ENCODE measurements at regions not wholly inside any gene's neighbourhood (a gene's known extent, or its start where the extent isn't known, plus 50 kb on each side); places are given as distances from the start of the nearest gene placed in this dataset.

- no peak overlapping the region for H3K4me3 ChIP-seq
- no peaks in the 10 kb centered on the region for H3K27me3 ChIP-seq
- TF ChIP-seq CTCF (IDR thresholded peaks at IDR 0.05) = no peak
- no peaks in the 10 kb centered on the region for H3K9me3 ChIP-seq
- no peaks in the 10 kb centered on the region for H3K36me3 ChIP-seq
- H3K27ac ChIP-seq = no peak overlapping the region
- DNase-seq (no peak), ATAC-seq (no peak)
- intact Hi-C loops (cut with DNase I) = no loop called here
- peaks cover 4% of the 10 kb centered on the region for H3K4me1 ChIP-seq
Measured at GRCh38 chr2:128722489-128722888, 403.8 kb upstream of the HS6ST1 start.

- peaks cover 5% of the 10 kb centered on the region for H3K9me3 ChIP-seq
- intact Hi-C loops (cut with DNase I) = no loop called here
- no peak for ATAC-seq
Measured at GRCh38 chr2:128724547-128724946, 405.9 kb upstream of the HS6ST1 start.

GRCh38 chr2:128724972-128725371 is 406.3 kb upstream of the HS6ST1 start:
- no peak for ATAC-seq
- Histone ChIP-seq H3K27ac (no peak overlapping the region), H3K4me3 (no peak overlapping the region), H3K9me3 (peaks cover 5% of the 10 kb centered on the region), H3K4me1 (peaks cover 4% of the 10 kb centered on the region), H3K27me3 (no peaks in the 10 kb centered on the region), H3K36me3 (no peaks in the 10 kb centered on the region)
- DNase-seq = no peak
- TF ChIP-seq CTCF (IDR thresholded peaks at IDR 0.05) = no peak
- intact Hi-C loops (cut with DNase I) = no loop called here

More at GRCh38 chr2:128724547-128724946, 405.9 kb upstream of the HS6ST1 start:
- no peak overlapping the region for H3K27ac ChIP-seq
- DNase-seq = no peak
- peaks cover 4% of the 10 kb centered on the region for H3K4me1 ChIP-seq
- no peak for TF ChIP-seq CTCF (IDR thresholded peaks at IDR 0.05)
- H3K36me3 ChIP-seq = no peaks in the 10 kb centered on the region
- no peak overlapping the region for H3K4me3 ChIP-seq
- no peaks in the 10 kb centered on the region for H3K27me3 ChIP-seq

GRCh38 chr2:128726236-128726635 is 407.6 kb upstream of the HS6ST1 start:
- Histone ChIP-seq H3K36me3 (no peaks in the 10 kb centered on the region), H3K27ac (no peak overlapping the region), H3K4me1 (peaks cover 4% of the 10 kb centered on the region), H3K9me3 (peaks cover 5% of the 10 kb centered on the region), H3K27me3 (no peaks in the 10 kb centered on the region), H3K4me3 (no peak overlapping the region)
- TF ChIP-seq CTCF (IDR thresholded peaks at IDR 0.05) = no peak
- ATAC-seq (no peak), DNase-seq (no peak)
- intact Hi-C loops (cut with DNase I) = no loop called here

GRCh38 chr2:128726911-128727310 is 408.2 kb upstream of the HS6ST1 start:
- H3K27me3 ChIP-seq = no peaks in the 10 kb centered on the region
- H3K36me3 ChIP-seq = no peaks in the 10 kb centered on the region
- H3K4me1 ChIP-seq = peaks cover 4% of the 10 kb centered on the region
- no peak overlapping the region for H3K27ac ChIP-seq
- H3K9me3 ChIP-seq = peaks cover 5% of the 10 kb centered on the region
- ATAC-seq = no peak
- no peak overlapping the region for H3K4me3 ChIP-seq
- no peak for TF ChIP-seq CTCF (IDR thresholded peaks at IDR 0.05)
- no peak for DNase-seq
- intact Hi-C loops (cut with DNase I) = no loop called here

GRCh38 chr2:128727404-128727803 is 408.7 kb upstream of the HS6ST1 start:
- no peak overlapping the region for H3K4me3 ChIP-seq
- no peaks in the 10 kb centered on the region for H3K27me3 ChIP-seq
- intact Hi-C loops (cut with DNase I) = no loop called here
- TF ChIP-seq CTCF (IDR thresholded peaks at IDR 0.05) = no peak
- H3K4me1 ChIP-seq = peaks cover 4% of the 10 kb centered on the region
- H3K27ac ChIP-seq = no peak overlapping the region
- ATAC-seq (no peak), DNase-seq (no peak)
- H3K36me3 ChIP-seq = no peaks in the 10 kb centered on the region
- H3K9me3 ChIP-seq = peaks cover 5% of the 10 kb centered on the region
